HG03342 (cell line): ENCODE measurements at regions not wholly inside any gene's neighbourhood (a gene's known extent, or its start where the extent isn't known, plus 50 kb on each side); places are given as distances from the start of the nearest gene placed in this dataset.

Experiments used
- ATAC-seq: cut with Tn5 transposase; IDR thresholded peaks from one replicate; pipeline ENCODE4 v1.9.1; 2021; ENCODE audit warnings: mild to moderate bottlenecking, moderate library complexity; ENCODE audit not compliant: unreplicated experiment

DNA sequence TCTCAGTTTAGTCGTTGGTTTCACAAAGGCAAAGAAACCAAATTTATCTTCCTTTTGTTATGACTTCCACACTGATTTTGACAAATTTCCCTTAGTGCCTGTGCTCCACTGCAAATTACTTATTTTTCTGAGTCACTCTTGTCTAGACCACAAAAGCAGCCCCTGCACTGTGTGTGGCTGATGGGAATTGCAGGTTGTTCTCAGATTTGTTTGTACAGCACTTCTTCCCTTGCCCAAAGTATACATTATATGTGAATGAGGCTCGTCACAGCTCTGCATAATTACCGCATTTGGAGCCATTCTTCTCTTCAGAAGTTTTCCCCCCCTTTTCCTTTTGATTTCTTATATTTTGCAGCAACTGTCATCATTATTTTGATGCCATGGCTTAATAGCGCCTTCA, 354.2 kb upstream of the IL12A start:
- ATAC-seq = no peak

- ATAC-seq = no peak
Observed at GRCh38 chr3:159635047-159635641, 353.5 kb upstream of the IL12A start.

- no peak for ATAC-seq
Observed at GRCh38 chr3:159637883-159638542, 350.6 kb upstream of the IL12A start.

DNA sequence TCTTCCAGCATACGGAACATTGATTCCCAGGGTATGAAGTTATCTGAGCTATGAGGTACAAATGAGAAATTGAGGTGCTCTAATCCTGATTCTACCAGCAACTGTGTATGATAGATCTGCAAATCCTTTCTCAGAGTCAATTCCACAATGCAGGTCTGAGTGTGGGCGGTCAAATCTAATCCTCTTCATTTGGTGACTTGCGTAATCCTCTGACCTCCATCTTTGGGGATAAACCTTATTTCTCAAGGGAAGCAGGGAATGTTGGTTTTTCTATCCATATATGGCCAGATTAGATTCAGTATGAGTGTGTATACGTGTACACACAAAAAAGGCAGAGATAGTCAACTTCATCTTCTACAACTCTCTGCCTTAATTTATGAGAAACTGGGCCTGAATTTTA, 348.4 kb upstream of the IL12A start:
- no peak for ATAC-seq

DNA sequence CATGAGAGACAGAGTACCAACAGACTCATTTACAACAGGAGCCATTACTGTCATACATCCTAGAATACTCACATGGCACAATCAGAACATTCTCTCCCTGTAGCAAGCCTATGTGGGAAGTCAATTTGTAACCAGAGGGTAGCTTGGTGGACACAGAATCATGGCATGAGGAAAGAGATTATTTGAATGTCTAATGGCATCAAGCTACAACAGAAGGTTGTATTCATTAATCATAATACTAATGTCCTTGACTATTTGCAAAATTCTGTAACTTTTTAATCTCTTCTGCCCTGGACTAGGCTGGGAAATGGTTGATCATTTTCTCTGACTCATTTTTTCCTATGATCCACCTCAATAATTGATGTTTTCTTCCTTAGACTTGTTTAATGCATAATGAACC, 345.2 kb upstream of the IL12A start:
- ATAC-seq = no peak

DNA sequence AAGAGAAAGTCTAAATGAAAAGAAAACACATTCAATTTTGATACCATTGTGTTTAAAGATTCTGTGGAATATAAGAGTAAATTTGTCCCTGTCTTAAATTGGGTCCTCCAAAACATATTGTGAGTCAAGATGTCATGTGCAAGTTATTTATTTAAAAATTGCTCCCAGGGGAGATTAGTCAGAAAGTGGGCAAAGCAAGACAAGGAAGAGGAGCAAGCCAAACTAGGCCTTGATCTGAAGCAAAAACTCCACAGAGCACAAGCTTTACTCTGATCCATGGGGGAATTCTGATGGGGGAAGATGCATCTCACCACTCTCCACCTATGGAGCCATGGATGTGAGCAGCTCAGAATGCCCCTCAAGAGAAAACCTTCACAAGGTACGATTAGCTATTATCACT, 342.8 kb upstream of the IL12A start:
- no peak for ATAC-seq

GRCh38 chr3:159649951-159650350, 338.7 kb upstream of the IL12A start:
- no peak for ATAC-seq

DNA sequence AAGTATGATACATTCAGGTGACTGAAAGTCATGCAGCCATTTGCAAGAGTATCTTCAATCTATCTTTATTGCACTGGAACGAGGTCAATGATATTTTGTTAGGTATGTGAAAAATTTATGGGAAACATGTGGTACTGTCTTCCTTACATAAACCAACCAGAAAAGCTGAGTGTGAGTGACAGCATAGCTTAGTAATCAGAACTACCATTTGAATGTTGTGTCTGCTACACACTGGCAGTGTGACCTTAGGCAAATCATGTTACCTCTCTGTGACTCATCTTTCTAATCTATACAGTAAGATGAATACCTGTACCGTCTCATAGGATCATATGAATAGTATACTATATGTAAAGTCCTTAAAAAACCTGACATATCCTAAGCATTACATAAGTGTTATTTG, 337.9 kb upstream of the IL12A start:
- ATAC-seq = no peak

DNA sequence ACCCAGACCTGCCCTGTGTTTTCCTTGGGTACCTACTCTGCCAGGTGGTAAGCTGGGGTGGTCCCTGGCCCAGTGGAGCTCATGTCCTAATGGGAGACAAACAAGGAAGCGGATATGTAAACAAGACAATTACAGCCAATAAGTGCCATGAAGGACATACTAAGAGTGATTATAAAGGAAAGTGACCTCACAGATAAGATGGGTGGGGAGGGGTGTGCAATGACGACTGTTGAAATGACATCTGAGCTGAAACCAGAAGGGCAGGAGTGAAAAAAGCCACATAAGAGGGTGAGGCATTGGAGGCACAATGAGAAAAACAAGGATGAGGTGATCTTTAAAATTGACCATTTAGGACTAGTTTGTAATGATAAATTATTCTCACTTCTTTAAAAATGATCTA, 336.2 kb upstream of the IL12A start:
- no peak for ATAC-seq

DNA sequence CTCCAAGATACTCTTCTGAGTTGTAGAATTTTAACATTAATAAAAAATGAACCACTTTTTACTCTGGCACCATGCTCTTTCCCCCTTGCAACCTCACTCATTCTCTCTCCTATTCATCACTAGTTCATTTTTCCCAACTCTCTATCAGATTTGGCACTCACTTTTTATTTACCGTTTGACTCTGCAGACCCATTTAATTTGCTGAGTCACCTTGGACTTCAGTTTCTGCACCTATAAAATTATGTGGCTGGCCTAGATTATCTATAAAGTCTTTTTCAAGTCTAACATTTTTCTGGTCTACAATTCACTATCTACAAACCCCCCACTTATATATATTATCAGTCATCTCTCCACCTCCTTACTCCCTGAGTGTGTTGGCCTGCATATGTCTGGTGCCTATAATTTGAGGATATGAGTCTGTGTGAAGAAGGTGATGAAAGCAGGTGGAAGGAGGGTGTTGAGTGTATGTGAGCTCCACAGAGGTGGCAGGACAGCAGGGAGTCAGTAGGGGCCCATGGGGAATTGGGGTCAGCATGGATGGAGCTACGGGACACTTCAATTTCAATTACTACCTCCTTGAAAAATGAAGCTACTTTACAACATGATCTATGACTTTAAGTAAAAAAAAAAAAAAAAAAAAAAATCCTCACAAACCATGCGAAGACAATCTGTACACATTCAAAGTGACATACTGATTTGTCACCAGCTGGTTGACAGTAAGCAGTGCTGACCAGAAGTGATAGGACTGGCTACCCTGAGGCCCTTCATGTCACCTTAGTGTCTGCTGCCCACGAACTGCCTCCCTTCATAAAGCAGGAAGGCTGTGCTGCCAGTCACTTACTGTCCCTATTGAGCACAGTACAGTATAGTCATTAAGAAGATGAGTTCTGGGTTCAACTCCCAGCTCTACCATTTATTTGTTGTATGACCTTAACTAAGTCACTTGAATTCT, 334.2 kb upstream of the IL12A start:
- no peak for ATAC-seq

DNA sequence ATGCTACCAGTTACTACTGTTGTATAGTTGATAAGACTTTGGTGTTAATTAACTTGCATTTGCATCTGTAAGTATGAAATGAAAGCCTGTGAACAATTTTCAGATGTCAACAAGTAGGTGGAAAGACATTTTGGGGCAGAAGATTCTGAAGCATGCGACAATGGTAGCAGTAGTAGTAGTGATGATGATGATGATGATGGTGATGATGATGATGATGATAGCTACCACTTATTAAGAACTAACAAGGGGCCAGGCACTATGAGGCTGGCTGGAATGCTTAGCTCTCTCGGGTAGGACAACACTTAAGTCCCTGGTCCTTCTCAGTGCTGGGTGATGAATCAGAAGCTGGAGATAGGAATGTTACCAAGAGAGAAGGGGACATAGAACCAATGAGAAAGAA, 333.4 kb upstream of the IL12A start:
- no peak for ATAC-seq

GRCh38 chr3:159657176-159657575, 331.5 kb upstream of the IL12A start:
- no peak for ATAC-seq

DNA sequence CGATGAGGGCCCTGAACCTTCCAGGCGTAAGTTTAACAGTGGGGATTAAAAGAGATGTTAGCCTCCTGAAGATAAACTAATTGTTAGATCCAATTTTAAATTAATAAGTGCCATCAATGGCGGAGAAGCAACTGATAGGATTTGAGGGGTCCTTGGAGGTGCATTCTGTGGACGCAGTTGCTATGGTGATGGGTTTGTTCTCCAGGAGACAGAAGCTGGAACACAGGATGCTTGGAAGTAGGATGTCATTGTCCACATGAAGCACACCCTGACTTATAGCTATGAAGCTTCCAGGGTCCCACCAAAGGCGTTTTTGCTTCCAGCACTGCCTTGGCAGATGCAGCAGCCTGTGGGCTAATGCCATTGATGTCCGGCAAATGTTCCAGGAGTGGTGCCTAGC, 331.0 kb upstream of the IL12A start:
- ATAC-seq = no peak

GRCh38 chr3:159660326-159660725, 328.3 kb upstream of the IL12A start:
- no peak for ATAC-seq

- ATAC-seq = no peak
Observed at GRCh38 chr3:159660901-159661300, 327.7 kb upstream of the IL12A start.

DNA sequence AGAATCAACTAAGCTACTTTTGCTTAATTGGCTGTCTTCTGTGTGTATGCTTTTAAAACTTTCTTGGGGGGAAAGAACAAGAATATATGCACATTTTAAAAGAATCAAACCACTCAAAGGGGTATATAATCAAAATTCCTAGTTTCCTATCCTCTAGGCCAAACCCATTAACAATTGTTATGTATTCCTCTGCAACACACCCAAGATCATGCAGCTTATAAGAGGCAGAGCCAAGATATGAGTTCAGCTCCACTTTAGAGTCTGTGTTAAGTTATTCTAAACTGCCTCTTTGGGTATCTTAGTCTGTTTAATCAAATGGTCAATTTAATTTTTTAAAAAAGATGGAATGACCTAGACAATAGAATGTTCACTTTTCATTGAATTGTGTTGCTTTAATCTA, 326.1 kb upstream of the IL12A start:
- no peak for ATAC-seq

DNA sequence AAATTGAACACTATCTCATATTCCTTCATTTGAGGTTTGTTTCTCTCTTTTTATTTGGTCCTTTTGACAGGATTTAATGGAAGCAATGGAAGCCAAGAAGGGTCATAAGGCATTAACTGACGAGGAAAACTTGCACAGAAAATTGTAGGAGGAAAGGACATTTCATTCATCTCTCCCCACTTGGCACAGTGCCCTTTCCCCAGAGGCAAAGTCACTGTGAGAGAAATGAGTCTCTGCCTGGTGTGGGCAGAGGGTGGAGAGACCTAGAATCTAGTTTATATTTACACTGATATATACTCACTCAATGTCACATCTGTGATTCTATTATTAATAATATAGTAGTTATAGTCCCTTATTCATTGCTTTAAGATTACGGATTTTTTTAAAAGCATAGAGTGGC, 324.6 kb upstream of the IL12A start:
- no peak for ATAC-seq

GRCh38 chr3:159664653-159665052, 324.0 kb upstream of the IL12A start:
- ATAC-seq = no peak

- ATAC-seq = no peak
Observed at GRCh38 chr3:159667261-159667660, 321.4 kb upstream of the IL12A start.

DNA sequence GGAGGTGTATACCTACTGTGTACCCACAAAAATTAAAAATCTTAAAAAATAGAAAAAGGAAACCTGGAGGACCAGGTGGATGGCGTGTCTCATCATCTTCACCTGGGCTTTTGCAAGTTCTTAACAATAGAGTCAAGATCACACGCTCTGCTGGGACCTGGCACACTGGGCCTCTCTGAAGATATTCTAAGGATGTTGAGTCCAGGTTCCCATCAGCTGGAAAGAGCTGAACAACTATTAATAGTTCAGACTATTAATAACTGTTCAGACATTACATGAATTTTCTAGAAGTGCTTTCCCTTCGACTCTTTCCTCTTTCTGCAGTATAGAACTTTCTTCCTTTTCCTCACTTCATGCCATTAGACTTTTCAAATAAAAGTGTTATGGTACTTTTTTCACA, 320.2 kb upstream of the IL12A start:
- ATAC-seq = no peak

- no peak for ATAC-seq
Observed at GRCh38 chr3:159668990-159669476, 319.6 kb upstream of the IL12A start.

DNA sequence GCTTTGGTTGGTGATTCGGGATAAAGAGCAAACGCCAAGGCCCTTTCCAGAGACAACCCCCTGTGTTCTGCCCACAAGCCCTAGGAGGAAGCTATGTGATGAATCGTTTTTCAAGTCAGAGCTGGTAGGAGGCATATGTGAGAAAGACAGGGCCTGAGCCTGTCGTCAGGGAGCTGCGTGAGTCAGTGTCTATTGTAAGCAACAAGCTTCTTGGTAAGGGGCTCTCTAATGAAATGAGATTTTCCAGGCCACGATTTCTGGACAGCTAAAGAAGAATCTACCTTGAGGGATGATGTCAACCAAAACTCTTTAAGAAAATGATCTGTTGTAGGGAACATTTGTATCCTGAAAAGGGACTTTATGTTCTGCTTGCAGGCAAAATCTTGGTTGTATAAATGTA, 318.9 kb upstream of the IL12A start:
- ATAC-seq = no peak
